Pancreas (tissue), 10 donors: ENCODE measurements at regions not wholly inside any gene's neighbourhood (a gene's known extent, or its start where the extent isn't known, plus 50 kb on each side); places are given as distances from the start of the nearest gene placed in this dataset.
"Not testable (repeated sequence)": the region's sequence is repeated elsewhere in the genome, so short reads cannot be mapped to it uniquely, and the experiment has no call there.

ENCODE experiments used
- ATAC-seq, 4 donors: fragments of 200-7000 bp; cut with Tn5 transposase; one replicate each; pipeline versions ENCODE4 v1.8.0 to v1.9.1; 2020; ENCODE audit warnings: mild to moderate bottlenecking in 4 of 4, moderate library complexity in 4 of 4
- DNase-seq, 6 donors: peaks; one replicate each; pipeline ENCODE4 v3.0.0-alpha.2; 2020
- FAIRE-seq: peaks from 2 replicates; lab custom pipeline; 2012; peaks lifted over from hg19 to GRCh38; lab: Jason Lieb, UNC
- H3K27ac ChIP-seq, 4 donors: fragments of 200-600 bp; sonication (generic); 1 replicate in 3 of 4; 2 replicates in 1 of 4; pipeline versions ENCODE4 v1.5.0 to v1.8.0; 2020
- H3K27me3 ChIP-seq, 4 donors: fragments of 200-600 bp; one replicate each; pipeline ENCODE4 v1.8.0; 2021
- H3K36me3 ChIP-seq, 3 donors: fragments of 200-600 bp; sonication (generic) in 1 of 3; one replicate each; pipeline versions ENCODE4 v1.5.0 to v1.8.0; 2020 to 2021
- H3K4me1 ChIP-seq, 3 donors: fragments of 200-600 bp; one replicate each; pipeline ENCODE4 v1.8.0; 2021
- H3K4me3 ChIP-seq, 4 donors: fragments of 200-600 bp; sonication (generic) in 2 of 4; one replicate each; pipeline versions ENCODE4 v1.5.0 to v1.8.0; 2020 to 2021
- H3K9me3 ChIP-seq, 4 donors: fragments of 200-600 bp; one replicate each; pipeline ENCODE4 v1.8.0; 2021
- CTCF ChIP-seq, 4 donors: fragments of 200-600 bp; sonication (generic) in 3 of 4; IDR thresholded peaks; one replicate each; pipeline versions ENCODE4 v1.5.0 to v1.8.0; 2021; ENCODE audit warnings: antibody characterized with exemption in 4 of 4
- WGBS, 2 donors: extraction: QIAGEN DNeasy Blood & Tissue Kit; methylation state at CpG; one replicate each; pipeline ENCODE4 v1.1.7; 2013; 5-methylcytosine and 5-hydroxymethylcytosine counted together
- intact Hi-C, 3 donors: fragments of 100-400 bp; cut with DNase I; formaldehyde crosslinking; loops; one replicate each; pipeline versions ENCODE4 v1.11.1 to v1.14.2; 2022
- donor health status: healthy with polysubstance abuse.
- donor health status: DM: no; HTN: no; CAD: no; lungs with moderate emphysema.
- donor health status: DM: no; HTN: no; CAD: no.
- donor health status: control.
- donor health status: control.
- donor health status: Bipolar disorder and iron deficiency.
- donor health status: DM: yes; HTN: yes; CAD: no.
- donor health status: DM: no; HTN: no; CAD: no.
- donor health status: DM: no; HTN: no; CAD: no.
- donor health status: DM: yes; HTN: yes; CAD: no.

GRCh38 chr3:81080608-81081007, 680.8 kb downstream of the GBE1 start:
- intact Hi-C loops, result no loop called here
- TF ChIP-seq CTCF (IDR thresholded peaks at IDR 0.05), result no peak
- H3K4me1 ChIP-seq, result no peaks in the 10 kb centered on the region
- no peaks in the 10 kb centered on the region for H3K36me3 ChIP-seq
- no peaks in the 10 kb centered on the region for H3K9me3 ChIP-seq
- no peaks in the 10 kb centered on the region for H3K27me3 ChIP-seq
- no peak for DNase-seq
- no peak overlapping the region for H3K4me3 ChIP-seq
- no peak overlapping the region for H3K27ac ChIP-seq
- ATAC-seq, result no peak
- 66 to 75% methylated on average over 5 of the region's 5 CpGs for WGBS, 2 donors
- FAIRE-seq, result no peak

GRCh38 chr3:81072591-81072990, 688.9 kb downstream of the GBE1 start:
- Histone ChIP-seq H3K9me3 (no peaks in the 10 kb centered on the region), H3K27me3 (no peaks in the 10 kb centered on the region), H3K4me1 (no peaks in the 10 kb centered on the region), H3K36me3 (no peaks in the 10 kb centered on the region), H3K4me3 (no peak overlapping the region), H3K27ac (no peak overlapping the region)
- no peak for FAIRE-seq
- no peak for DNase-seq
- TF ChIP-seq CTCF (IDR thresholded peaks at IDR 0.05), result no peak
- ATAC-seq, result no peak
- 64 to 86% methylated on average over 4 of the region's 4 CpGs for WGBS, 2 donors
- intact Hi-C loops, result no loop called here

GRCh38 chr3:81068546-81068945, 692.9 kb downstream of the GBE1 start:
- DNase-seq (no peak), ATAC-seq (no peak), FAIRE-seq (no peak)
- H3K9me3 ChIP-seq, result no peaks in the 10 kb centered on the region
- H3K4me3 ChIP-seq, result no peak overlapping the region
- no peaks in the 10 kb centered on the region for H3K36me3 ChIP-seq
- H3K27ac ChIP-seq, result no peak overlapping the region
- no peak for TF ChIP-seq CTCF (IDR thresholded peaks at IDR 0.05)
- no peaks in the 10 kb centered on the region for H3K4me1 ChIP-seq
- WGBS, 2 donors, result 63 to 89% methylated on average over 1 of the region's 1 CpG
- no peaks in the 10 kb centered on the region for H3K27me3 ChIP-seq
- intact Hi-C loops, result no loop called here

- Histone ChIP-seq H3K27ac (no peak overlapping the region), H3K4me1 (no peaks in the 10 kb centered on the region), H3K4me3 (no peak overlapping the region), H3K27me3 (no peaks in the 10 kb centered on the region), H3K9me3 (no peaks in the 10 kb centered on the region), H3K36me3 (no peaks in the 10 kb centered on the region)
- no peak for FAIRE-seq
- ATAC-seq, result no peak
- no peak for DNase-seq
- no peak for TF ChIP-seq CTCF (IDR thresholded peaks at IDR 0.05)
- intact Hi-C loops, result no loop called here
Observed at GRCh38 chr3:81063896-81064295, 697.5 kb downstream of the GBE1 start.

- intact Hi-C loops, DNase-seq, H3K36me3 ChIP-seq, H3K27ac ChIP-seq, H3K27me3 ChIP-seq, H3K4me1 ChIP-seq, ATAC-seq, H3K9me3 ChIP-seq, H3K4me3 ChIP-seq, FAIRE-seq: not testable (repeated sequence)
- WGBS, 2 donors, result no CpG with 5 or more reads among the region's 2 CpGs
Observed at GRCh38 chr3:81051133-81051532, 710.3 kb downstream of the GBE1 start.
